ENCODE measurements at regions not wholly inside any gene's neighbourhood (a gene's known extent, or its start where the extent isn't known, plus 50 kb on each side); places are given as distances from the start of the nearest gene placed in this dataset.

DNA sequence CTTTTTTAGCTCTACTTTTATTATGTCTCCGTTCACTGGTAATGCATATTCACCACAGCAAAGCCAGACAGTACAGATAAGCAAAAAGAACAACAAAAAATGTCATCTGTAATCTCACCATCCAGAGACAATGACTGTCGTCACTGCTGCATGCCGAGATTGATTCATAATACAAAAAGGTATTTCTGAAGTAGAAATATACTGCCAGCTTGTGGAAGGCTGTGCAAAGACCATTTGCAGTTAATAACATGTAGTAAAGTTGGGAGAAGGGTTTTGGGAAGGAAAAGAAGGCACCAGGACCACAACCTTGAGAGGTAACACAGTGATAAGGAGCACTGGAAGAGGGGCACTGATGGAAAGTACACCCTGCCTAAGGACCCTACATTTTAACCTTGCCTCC lies 223.0 kb upstream of the ZIC3 start:
- no peak overlapping the region for H3K4me3 ChIP-seq (ENCODE audit: low read depth, low read length)
- TF ChIP-seq, protein P1, sequence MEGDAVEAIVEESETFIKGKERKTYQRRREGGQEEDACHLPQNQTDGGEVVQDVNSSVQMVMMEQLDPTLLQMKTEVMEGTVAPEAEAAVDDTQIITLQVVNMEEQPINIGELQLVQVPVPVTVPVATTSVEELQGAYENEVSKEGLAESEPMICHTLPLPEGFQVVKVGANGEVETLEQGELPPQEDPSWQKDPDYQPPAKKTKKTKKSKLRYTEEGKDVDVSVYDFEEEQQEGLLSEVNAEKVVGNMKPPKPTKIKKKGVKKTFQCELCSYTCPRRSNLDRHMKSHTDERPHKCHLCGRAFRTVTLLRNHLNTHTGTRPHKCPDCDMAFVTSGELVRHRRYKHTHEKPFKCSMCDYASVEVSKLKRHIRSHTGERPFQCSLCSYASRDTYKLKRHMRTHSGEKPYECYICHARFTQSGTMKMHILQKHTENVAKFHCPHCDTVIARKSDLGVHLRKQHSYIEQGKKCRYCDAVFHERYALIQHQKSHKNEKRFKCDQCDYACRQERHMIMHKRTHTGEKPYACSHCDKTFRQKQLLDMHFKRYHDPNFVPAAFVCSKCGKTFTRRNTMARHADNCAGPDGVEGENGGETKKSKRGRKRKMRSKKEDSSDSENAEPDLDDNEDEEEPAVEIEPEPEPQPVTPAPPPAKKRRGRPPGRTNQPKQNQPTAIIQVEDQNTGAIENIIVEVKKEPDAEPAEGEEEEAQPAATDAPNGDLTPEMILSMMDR (IDR thresholded peaks at IDR 0.05; ENCODE audit: low read depth, low read length): no peak

GRCh38 chrX:137313627-137314026 lies 252.3 kb upstream of the ZIC3 start:
- H3K4me3 ChIP-seq (ENCODE audit: low read depth, low read length): no peak overlapping the region
- TF ChIP-seq, protein P1 (IDR thresholded peaks at IDR 0.05; ENCODE audit: low read depth, low read length): no peak

GRCh38 chrX:137305404-137305803 lies 260.5 kb upstream of the ZIC3 start:
- H3K4me3 ChIP-seq (ENCODE audit: low read depth, low read length): no peak overlapping the region
- TF ChIP-seq, protein P1 (IDR thresholded peaks at IDR 0.05; ENCODE audit: low read depth, low read length): no peak

- TF ChIP-seq, protein P1 (IDR thresholded peaks at IDR 0.05; ENCODE audit: low read depth, low read length): no peak
Measured at GRCh38 chrX:137297167-137297566, 263.4 kb upstream of the GPR101 start.

GRCh38 chrX:137290011-137290410 lies 256.2 kb upstream of the GPR101 start:
- no peak overlapping the region for H3K4me3 ChIP-seq (ENCODE audit: low read depth, low read length)
- TF ChIP-seq, protein P1 (IDR thresholded peaks at IDR 0.05; ENCODE audit: low read depth, low read length): no peak

More at GRCh38 chrX:137297167-137297566, 263.4 kb upstream of the GPR101 start:
- H3K4me3 ChIP-seq (ENCODE audit: low read depth, low read length): no peak overlapping the region

- no peak overlapping the region for H3K4me3 ChIP-seq (ENCODE audit: low read depth, low read length)
- TF ChIP-seq, protein P1 (IDR thresholded peaks at IDR 0.05; ENCODE audit: low read depth, low read length): no peak
Measured at GRCh38 chrX:137287191-137287590, 253.4 kb upstream of the GPR101 start.

DNA sequence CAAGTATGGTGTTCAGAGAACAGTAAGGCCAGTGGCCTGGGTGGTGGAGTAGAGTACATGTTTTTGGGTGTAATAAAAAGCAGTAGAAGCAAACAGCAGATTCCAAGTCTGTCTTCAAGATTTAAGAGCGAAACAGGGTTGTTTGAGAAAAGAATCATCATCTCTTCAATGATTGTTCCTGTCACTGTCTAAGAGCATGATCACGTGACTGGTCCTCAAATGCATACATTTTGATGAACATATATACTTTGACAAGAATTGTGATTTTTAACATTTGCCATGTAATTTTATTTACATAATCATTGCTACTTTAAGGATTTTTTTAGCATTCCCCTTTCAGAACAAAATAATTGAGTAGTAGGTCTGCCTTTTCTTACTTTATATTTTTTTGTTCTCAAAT lies 252.6 kb upstream of the GPR101 start:
- H3K4me3 ChIP-seq (ENCODE audit: low read depth, low read length): no peak overlapping the region
- TF ChIP-seq, protein P1 (IDR thresholded peaks at IDR 0.05; ENCODE audit: low read depth, low read length): no peak
